ENCODE measurements at regions not wholly inside any gene's neighbourhood (a gene's known extent, or its start where the extent isn't known, plus 50 kb on each side); places are given as distances from the start of the nearest gene placed in this dataset.

- no peak overlapping the region for H3K9ac ChIP-seq (ENCODE audit: insufficient read depth in 1 of 2, low read length in 2 of 2)
- no peaks in the 10 kb centered on the region for H3K4me1 ChIP-seq (ENCODE audit: control insufficient read depth in 5 of 5, insufficient read depth in 5 of 5, low read length in 5 of 5)
- H3K36me3 ChIP-seq (ENCODE audit: control insufficient read depth in 4 of 4, insufficient read depth in 4 of 4, low read length in 4 of 4): no peaks in the 10 kb centered on the region
- H3K27ac ChIP-seq (ENCODE audit: low read depth in 1 of 2, low read length in 1 of 2): no peak overlapping the region
- WGBS, 2 donors: 91 to 92% methylated on average over 4 of the region's 4 CpGs
- H3K27me3 ChIP-seq (ENCODE audit: control insufficient read depth in 3 of 3, insufficient read depth in 3 of 3, low read length in 2 of 3): no peaks in the 10 kb centered on the region
- DNase-seq: no peak
- ATAC-seq (ENCODE audit: insufficient read depth, low FRiP score): no peak
- H3K9me3 ChIP-seq (ENCODE audit: control insufficient read depth in 4 of 4, insufficient read depth in 3 of 4, low read length in 3 of 4): no peaks in the 10 kb centered on the region
- H3K4me3 ChIP-seq: no peak overlapping the region
- no peak for TF ChIP-seq CTCF (IDR thresholded peaks at IDR 0.05; ENCODE audit: control extremely low read depth, extremely low read depth)
Measured at GRCh38 chr2:16115291-16115690, 174.9 kb downstream of the MYCN start.

- TF ChIP-seq CTCF (IDR thresholded peaks at IDR 0.05; ENCODE audit: control extremely low read depth, extremely low read depth): no peak
- 80 to 82% methylated on average over 8 of the region's 8 CpGs for WGBS, 2 donors
- Histone ChIP-seq H3K27ac (ENCODE audit: low read depth in 1 of 2, low read length in 1 of 2) (no peak overlapping the region), H3K9me3 (ENCODE audit: control insufficient read depth in 4 of 4, insufficient read depth in 3 of 4, low read length in 3 of 4) (no peaks in the 10 kb centered on the region), H3K4me1 (ENCODE audit: control insufficient read depth in 5 of 5, insufficient read depth in 5 of 5, low read length in 5 of 5) (no peaks in the 10 kb centered on the region), H3K36me3 (ENCODE audit: control insufficient read depth in 4 of 4, insufficient read depth in 4 of 4, low read length in 4 of 4) (no peaks in the 10 kb centered on the region), H3K4me3 (no peak overlapping the region), H3K27me3 (ENCODE audit: control insufficient read depth in 3 of 3, insufficient read depth in 3 of 3, low read length in 2 of 3) (no peaks in the 10 kb centered on the region), H3K9ac (ENCODE audit: insufficient read depth in 1 of 2, low read length in 2 of 2) (no peak overlapping the region)
- DNase-seq: peak; percentile 30 to 39 (median 34)
- ATAC-seq (ENCODE audit: insufficient read depth, low FRiP score): no peak
Measured at GRCh38 chr2:16114836-16115235, 174.5 kb downstream of the MYCN start.

- Histone ChIP-seq H3K27ac (ENCODE audit: low read depth in 1 of 2, low read length in 1 of 2) (no peak overlapping the region), H3K27me3 (ENCODE audit: control insufficient read depth in 3 of 3, insufficient read depth in 3 of 3, low read length in 2 of 3) (no peaks in the 10 kb centered on the region), H3K9me3 (ENCODE audit: control insufficient read depth in 4 of 4, insufficient read depth in 3 of 4, low read length in 3 of 4) (no peaks in the 10 kb centered on the region), H3K4me3 (no peak overlapping the region), H3K36me3 (ENCODE audit: control insufficient read depth in 4 of 4, insufficient read depth in 4 of 4, low read length in 4 of 4) (no peaks in the 10 kb centered on the region), H3K9ac (ENCODE audit: insufficient read depth in 1 of 2, low read length in 2 of 2) (no peak overlapping the region), H3K4me1 (ENCODE audit: control insufficient read depth in 5 of 5, insufficient read depth in 5 of 5, low read length in 5 of 5) (no peaks in the 10 kb centered on the region)
- WGBS, 2 donors: 85 to 92% methylated on average over 11 of the region's 11 CpGs
- TF ChIP-seq CTCF (IDR thresholded peaks at IDR 0.05; ENCODE audit: control extremely low read depth, extremely low read depth): no peak
- no peak for DNase-seq
- no peak for ATAC-seq (ENCODE audit: insufficient read depth, low FRiP score)
Measured at GRCh38 chr2:16114070-16114469, 173.7 kb downstream of the MYCN start.

- no peak for TF ChIP-seq CTCF (IDR thresholded peaks at IDR 0.05; ENCODE audit: control extremely low read depth, extremely low read depth)
- no peak overlapping the region for H3K9ac ChIP-seq (ENCODE audit: insufficient read depth in 1 of 2, low read length in 2 of 2)
- H3K9me3 ChIP-seq (ENCODE audit: control insufficient read depth in 4 of 4, insufficient read depth in 3 of 4, low read length in 3 of 4): no peaks in the 10 kb centered on the region
- ATAC-seq (ENCODE audit: insufficient read depth, low FRiP score) (no peak), DNase-seq (no peak)
- no peak overlapping the region for H3K27ac ChIP-seq (ENCODE audit: low read depth in 1 of 2, low read length in 1 of 2)
- H3K4me1 ChIP-seq (ENCODE audit: control insufficient read depth in 5 of 5, insufficient read depth in 5 of 5, low read length in 5 of 5): no peaks in the 10 kb centered on the region
- H3K27me3 ChIP-seq (ENCODE audit: control insufficient read depth in 3 of 3, insufficient read depth in 3 of 3, low read length in 2 of 3): no peaks in the 10 kb centered on the region
- H3K4me3 ChIP-seq: no peak overlapping the region
- WGBS, 2 donors: 92 to 100% methylated on average over 1 of the region's 1 CpG
- H3K36me3 ChIP-seq (ENCODE audit: control insufficient read depth in 4 of 4, insufficient read depth in 4 of 4, low read length in 4 of 4): no peaks in the 10 kb centered on the region
Measured at GRCh38 chr2:16113568-16113967, 173.2 kb downstream of the MYCN start.
